OCI-LY7 (cell line): ENCODE measurements at regions not wholly inside any gene's neighbourhood (a gene's known extent, or its start where the extent isn't known, plus 50 kb on each side); places are given as distances from the start of the nearest gene placed in this dataset.

Experiments used
- EZH2phosphoT487 ChIP-seq: fragments of 200-600 bp; sonication (generic); IDR thresholded peaks from 2 replicates; pipeline ENCODE4 v1.6.1; 2018; ENCODE audit warnings: low read depth, borderline replicate concordance, mild to moderate bottlenecking, mixed run types, antibody characterized with exemption, low read length, moderate library complexity, mixed read lengths
- TF ChIP-seq, protein P1 (sequence below): fragments of 200-600 bp; sonication (generic); conservative IDR thresholded peaks from 2 replicates; pipeline ENCODE4 v1.5.1; 2014; ENCODE audit warnings: mild to moderate bottlenecking, antibody characterized with exemption, low read length, moderate library complexity, mixed read lengths

DNA sequence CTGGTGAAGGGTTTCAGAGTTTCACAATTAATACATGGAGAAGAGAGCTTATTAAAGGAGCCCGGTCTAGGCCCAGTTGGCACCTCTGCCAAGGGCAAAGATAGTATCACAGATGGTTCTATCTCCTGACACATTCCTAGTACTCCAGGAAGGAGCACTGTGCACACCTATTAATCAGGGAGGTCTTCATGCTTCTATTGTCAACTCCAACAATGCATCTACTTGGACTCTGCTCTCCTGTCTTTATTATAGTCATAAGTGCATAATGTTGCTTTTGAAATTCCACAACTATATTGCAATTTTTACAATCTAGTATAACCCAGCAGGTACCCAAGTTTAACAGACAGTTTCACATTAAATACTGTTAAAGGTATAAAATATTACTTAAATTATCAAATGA is 174.5 kb upstream of the TSC22D1 start:
- TF ChIP-seq, protein P1, sequence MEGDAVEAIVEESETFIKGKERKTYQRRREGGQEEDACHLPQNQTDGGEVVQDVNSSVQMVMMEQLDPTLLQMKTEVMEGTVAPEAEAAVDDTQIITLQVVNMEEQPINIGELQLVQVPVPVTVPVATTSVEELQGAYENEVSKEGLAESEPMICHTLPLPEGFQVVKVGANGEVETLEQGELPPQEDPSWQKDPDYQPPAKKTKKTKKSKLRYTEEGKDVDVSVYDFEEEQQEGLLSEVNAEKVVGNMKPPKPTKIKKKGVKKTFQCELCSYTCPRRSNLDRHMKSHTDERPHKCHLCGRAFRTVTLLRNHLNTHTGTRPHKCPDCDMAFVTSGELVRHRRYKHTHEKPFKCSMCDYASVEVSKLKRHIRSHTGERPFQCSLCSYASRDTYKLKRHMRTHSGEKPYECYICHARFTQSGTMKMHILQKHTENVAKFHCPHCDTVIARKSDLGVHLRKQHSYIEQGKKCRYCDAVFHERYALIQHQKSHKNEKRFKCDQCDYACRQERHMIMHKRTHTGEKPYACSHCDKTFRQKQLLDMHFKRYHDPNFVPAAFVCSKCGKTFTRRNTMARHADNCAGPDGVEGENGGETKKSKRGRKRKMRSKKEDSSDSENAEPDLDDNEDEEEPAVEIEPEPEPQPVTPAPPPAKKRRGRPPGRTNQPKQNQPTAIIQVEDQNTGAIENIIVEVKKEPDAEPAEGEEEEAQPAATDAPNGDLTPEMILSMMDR = no peak
- no peak for TF ChIP-seq EZH2phosphoT487
